Mesendoderm (in vitro differentiated cells): ENCODE measurements at regions not wholly inside any gene's neighbourhood (a gene's known extent, or its start where the extent isn't known, plus 50 kb on each side); places are given as distances from the start of the nearest gene placed in this dataset.

Experiments
- DNase-seq: peaks from one replicate; pipeline ENCODE4 v3.0.0; 2013
- H2AK5ac ChIP-seq: 2 replicates; pipeline ENCODE4 v1.6.1; 2013; ENCODE audit warnings: low read length, inconsistent platforms
- H2BK120ac ChIP-seq: 2 replicates; pipeline ENCODE4 v1.6.1; 2013; ENCODE audit warnings: low read depth, mild to moderate bottlenecking, low read length, moderate library complexity, mixed read lengths
- H2BK15ac ChIP-seq: replicated peaks from 2 replicates; pipeline ENCODE4 v1.6.1; 2013; ENCODE audit warnings: low read depth, mild to moderate bottlenecking, moderate library complexity
- H2BK5ac ChIP-seq: 2 replicates; pipeline ENCODE4 v1.6.1; 2013; ENCODE audit warnings: low read length, inconsistent platforms
- H3K18ac ChIP-seq: 2 replicates; pipeline ENCODE4 v1.6.1; 2013; ENCODE audit warnings: mild to moderate bottlenecking, low read length, mixed read lengths
- H3K23ac ChIP-seq: one replicate; pipeline ENCODE4 v1.6.1; 2013; ENCODE audit warnings: low read length
- H3K27ac ChIP-seq: 2 replicates; pipeline ENCODE4 v1.5.1; 2013; ENCODE audit warnings: low read depth, mild to moderate bottlenecking, inconsistent platforms, low read length, moderate library complexity
- H3K27me3 ChIP-seq: 2 replicates; pipeline ENCODE4 v1.6.1; 2013; ENCODE audit warnings: low read length, control low read depth, mild to moderate bottlenecking, inconsistent platforms; ENCODE audit not compliant: insufficient read depth, poor library complexity
- H3K36me3 ChIP-seq: 2 replicates; pipeline ENCODE4 v1.6.1; 2013; ENCODE audit warnings: low read length, inconsistent platforms; ENCODE audit not compliant: control insufficient read depth, insufficient read depth
- H3K4ac ChIP-seq: one replicate; pipeline ENCODE4 v1.6.1; 2013; ENCODE audit warnings: low read depth, mild to moderate bottlenecking, low read length, moderate library complexity
- H3K4me1 ChIP-seq: 2 replicates; pipeline ENCODE4 v1.6.1; 2013; ENCODE audit warnings: low read depth, low read length, inconsistent platforms; ENCODE audit not compliant: control insufficient read depth
- H3K4me2 ChIP-seq: 2 replicates; pipeline ENCODE4 v1.6.1; 2013; ENCODE audit warnings: low read length
- H3K4me3 ChIP-seq: 2 replicates; pipeline ENCODE4 v1.5.1; 2013; ENCODE audit warnings: mild to moderate bottlenecking, low read length
- H3K56ac ChIP-seq: one replicate; pipeline ENCODE4 v1.6.1; 2013; ENCODE audit warnings: low read length
- H3K79me1 ChIP-seq: 2 replicates; pipeline ENCODE4 v1.6.1; 2013; ENCODE audit warnings: low read length, inconsistent platforms
- H3K79me2 ChIP-seq: 2 replicates; pipeline ENCODE4 v1.6.1; 2013; ENCODE audit warnings: mild to moderate bottlenecking, low read length; ENCODE audit not compliant: control insufficient read depth, insufficient read depth
- H3K9ac ChIP-seq: 2 replicates; pipeline ENCODE4 v1.6.1; 2013; ENCODE audit warnings: low read length, inconsistent platforms
- H4K5ac ChIP-seq: one replicate; pipeline ENCODE4 v1.6.1; 2013; ENCODE audit warnings: low read length
- H4K8ac ChIP-seq: one replicate; pipeline ENCODE4 v1.6.1; 2013; ENCODE audit warnings: low read depth, mild to moderate bottlenecking, control low read depth, low read length, moderate library complexity
- WGBS: extraction: QIAGEN DNeasy Blood & Tissue Kit; methylation state at CpG from one replicate; pipeline ENCODE4 v1.1.7; 2013; ENCODE audit warnings: low lambda C conversion rate, missing lambda C conversion rate; ENCODE audit not compliant: insufficient coverage; ENCODE audit errors: extremely low coverage; 5-methylcytosine and 5-hydroxymethylcytosine counted together

DNA sequence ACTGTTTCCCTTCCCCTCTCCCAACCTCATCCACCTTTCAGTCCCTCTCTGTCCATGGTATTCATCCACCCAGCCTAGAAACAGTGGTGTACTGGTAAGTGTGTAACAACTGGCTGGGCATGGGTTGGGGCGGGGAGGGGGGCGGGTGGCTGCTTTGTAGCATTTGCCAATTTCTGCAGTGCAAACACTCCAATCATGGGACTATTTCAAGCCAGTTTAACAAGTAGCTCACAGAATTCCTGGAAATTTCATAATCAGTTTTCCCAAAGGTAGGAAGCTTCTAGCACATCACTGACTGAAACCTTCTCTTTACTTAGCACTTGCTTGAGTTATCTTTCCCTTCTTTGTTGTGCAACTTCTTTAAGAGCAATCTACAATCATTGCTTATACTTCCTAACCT, 100.8 kb upstream of the WASF3 start:
- Histone ChIP-seq H3K36me3 (no peaks in the 10 kb centered on the region), H3K4me3 (no peak overlapping the region), H3K27ac (no peak overlapping the region), H3K56ac (no peak overlapping the region), H3K4me2 (no peak overlapping the region), H2BK15ac (no peak overlapping the region), H3K4ac (no peak overlapping the region), H4K5ac (no peak overlapping the region), H3K23ac (no peak overlapping the region), H3K79me2 (no peaks in the 10 kb centered on the region), H2AK5ac (no peak overlapping the region), H4K8ac (no peak overlapping the region), H2BK5ac (no peak overlapping the region), H3K79me1 (no peaks in the 10 kb centered on the region), H3K18ac (no peak overlapping the region), H2BK120ac (no peak overlapping the region), H3K9ac (no peak overlapping the region), H3K27me3 (no peaks in the 10 kb centered on the region), H3K4me1 (no peaks in the 10 kb centered on the region)
- no CpG with 5 or more reads among the region's 2 CpGs for WGBS
- DNase-seq, result no peak

DNA sequence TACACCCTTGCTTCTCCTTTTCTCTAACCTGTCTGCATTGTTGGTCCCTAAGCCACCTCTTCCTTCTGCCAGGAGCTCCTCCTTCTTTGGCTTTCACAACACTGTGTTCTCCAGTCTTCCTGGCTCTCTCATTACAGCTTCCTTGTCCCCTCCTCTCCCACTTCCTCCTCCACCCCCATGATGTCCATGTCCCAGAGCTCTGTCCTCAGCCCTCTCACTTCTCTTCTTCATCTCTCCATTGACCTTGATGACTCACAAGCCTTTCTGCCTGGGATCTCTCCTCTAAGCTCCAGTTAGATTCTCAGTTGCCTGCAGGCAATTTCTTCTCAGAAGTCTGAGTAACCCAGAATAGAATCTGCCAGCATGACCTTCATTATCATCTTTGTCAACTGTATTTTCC, 100.3 kb upstream of the WASF3 start:
- Histone ChIP-seq H3K4ac (no peak overlapping the region), H3K56ac (no peak overlapping the region), H4K8ac (no peak overlapping the region), H2BK15ac (no peak overlapping the region), H3K79me1 (no peaks in the 10 kb centered on the region), H3K23ac (no peak overlapping the region), H3K27ac (no peak overlapping the region), H4K5ac (no peak overlapping the region), H2BK120ac (no peak overlapping the region), H3K9ac (no peak overlapping the region), H3K4me1 (no peaks in the 10 kb centered on the region), H3K18ac (no peak overlapping the region), H3K27me3 (no peaks in the 10 kb centered on the region), H3K36me3 (no peaks in the 10 kb centered on the region), H3K4me3 (no peak overlapping the region), H3K79me2 (no peaks in the 10 kb centered on the region), H2BK5ac (no peak overlapping the region), H2AK5ac (no peak overlapping the region), H3K4me2 (no peak overlapping the region)
- no peak for DNase-seq

GRCh38 chr13:26458196-26458749, 99.2 kb upstream of the WASF3 start:
- no peak overlapping the region for H3K18ac ChIP-seq
- H3K4me1 ChIP-seq, result no peaks in the 10 kb centered on the region
- H2AK5ac ChIP-seq, result no peak overlapping the region
- H3K79me2 ChIP-seq, result no peaks in the 10 kb centered on the region
- H3K27me3 ChIP-seq, result no peaks in the 10 kb centered on the region
- no peak overlapping the region for H3K9ac ChIP-seq
- no peak for DNase-seq
- H3K23ac ChIP-seq, result no peak overlapping the region
- no peaks in the 10 kb centered on the region for H3K36me3 ChIP-seq
- no peak overlapping the region for H2BK120ac ChIP-seq
- WGBS, result no CpG with 5 or more reads among the region's 10 CpGs
- H4K8ac ChIP-seq, result no peak overlapping the region
- H3K27ac ChIP-seq, result no peak overlapping the region
- no peak overlapping the region for H2BK5ac ChIP-seq
- H2BK15ac ChIP-seq, result no peak overlapping the region
- no peak overlapping the region for H3K56ac ChIP-seq
- H3K4me2 ChIP-seq, result no peak overlapping the region
- H4K5ac ChIP-seq, result no peak overlapping the region
- no peaks in the 10 kb centered on the region for H3K79me1 ChIP-seq
- no peak overlapping the region for H3K4me3 ChIP-seq
- H3K4ac ChIP-seq, result no peak overlapping the region

GRCh38 chr13:26459276-26460131, 98.0 kb upstream of the WASF3 start:
- Histone ChIP-seq H4K8ac (no peak overlapping the region), H3K4me3 (no peak overlapping the region), H2AK5ac (no peak overlapping the region), H3K23ac (no peak overlapping the region), H3K36me3 (no peaks in the 10 kb centered on the region), H3K79me2 (no peaks in the 10 kb centered on the region), H3K79me1 (no peaks in the 10 kb centered on the region), H3K27me3 (no peaks in the 10 kb centered on the region), H3K18ac (no peak overlapping the region), H3K9ac (no peak overlapping the region), H3K27ac (no peak overlapping the region), H4K5ac (no peak overlapping the region), H2BK5ac (no peak overlapping the region), H3K4me2 (no peak overlapping the region), H3K4me1 (no peaks in the 10 kb centered on the region), H2BK120ac (no peak overlapping the region), H2BK15ac (no peak overlapping the region), H3K56ac (no peak overlapping the region), H3K4ac (no peak overlapping the region)
- DNase-seq, result no peak
- no CpG with 5 or more reads among the region's 9 CpGs for WGBS

DNA sequence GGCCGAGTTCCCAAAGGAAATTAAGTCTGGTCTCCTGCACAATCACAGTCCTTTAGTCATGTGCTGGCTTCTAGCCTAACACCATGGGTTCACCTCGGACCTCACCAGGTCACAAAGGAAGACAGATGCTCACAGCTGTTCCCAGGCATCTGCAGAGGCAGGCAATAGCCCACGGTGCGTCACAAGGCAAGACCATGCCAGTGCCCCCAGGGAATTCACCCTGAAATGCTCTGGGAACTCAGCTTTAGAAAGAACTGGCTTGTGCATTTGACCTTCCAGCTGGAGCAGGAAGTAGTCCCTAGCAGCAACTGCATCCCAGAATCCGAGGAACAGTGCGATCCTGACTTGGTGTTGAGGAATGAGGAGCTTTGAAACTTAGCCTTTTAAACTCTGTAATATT, 96.8 kb upstream of the WASF3 start:
- Histone ChIP-seq H3K9ac (no peak overlapping the region), H3K36me3 (no peaks in the 10 kb centered on the region), H3K79me1 (no peaks in the 10 kb centered on the region), H3K4me1 (no peaks in the 10 kb centered on the region), H3K18ac (no peak overlapping the region), H3K79me2 (no peaks in the 10 kb centered on the region), H3K27me3 (no peaks in the 10 kb centered on the region), H3K4me3 (no peak overlapping the region), H2BK15ac (no peak overlapping the region), H3K4ac (no peak overlapping the region), H4K5ac (no peak overlapping the region), H3K56ac (no peak overlapping the region), H2AK5ac (no peak overlapping the region), H3K4me2 (no peak overlapping the region), H4K8ac (no peak overlapping the region), H2BK5ac (no peak overlapping the region), H3K23ac (no peak overlapping the region), H2BK120ac (no peak overlapping the region), H3K27ac (no peak overlapping the region)
- DNase-seq, result no peak
- no CpG with 5 or more reads among the region's 6 CpGs for WGBS

DNA sequence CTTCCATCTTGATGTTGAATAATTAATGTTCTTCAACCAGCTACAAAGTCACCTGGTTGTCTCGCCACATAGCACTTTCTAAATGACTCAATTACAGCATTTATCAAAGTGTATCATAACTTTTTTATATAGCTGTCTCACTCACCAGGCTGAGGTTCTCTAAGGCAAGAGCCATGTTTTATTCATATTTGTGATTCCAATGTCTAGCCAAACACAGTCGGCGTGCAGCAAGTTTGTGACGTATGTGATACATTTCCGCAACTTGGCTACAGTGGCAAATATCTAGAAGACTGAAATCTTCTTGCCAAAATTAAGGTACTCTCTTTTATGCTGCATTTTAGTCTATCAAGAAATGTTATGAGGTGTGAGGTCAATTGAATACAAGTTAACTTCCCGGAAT, 94.2 kb upstream of the WASF3 start:
- DNase-seq, result no peak
- no peaks in the 10 kb centered on the region for H3K36me3 ChIP-seq
- no peak overlapping the region for H2BK5ac ChIP-seq
- no peak overlapping the region for H2BK120ac ChIP-seq
- no peak overlapping the region for H2BK15ac ChIP-seq
- no peak overlapping the region for H4K8ac ChIP-seq
- no peak overlapping the region for H2AK5ac ChIP-seq
- H4K5ac ChIP-seq, result no peak overlapping the region
- H3K27ac ChIP-seq, result no peak overlapping the region
- no peak overlapping the region for H3K18ac ChIP-seq
- H3K79me1 ChIP-seq, result no peaks in the 10 kb centered on the region
- H3K79me2 ChIP-seq, result no peaks in the 10 kb centered on the region
- WGBS, result no CpG with 5 or more reads among the region's 6 CpGs
- no peak overlapping the region for H3K9ac ChIP-seq
- no peaks in the 10 kb centered on the region for H3K27me3 ChIP-seq
- H3K4me3 ChIP-seq, result no peak overlapping the region
- H3K23ac ChIP-seq, result no peak overlapping the region
- no peak overlapping the region for H3K56ac ChIP-seq
- no peaks in the 10 kb centered on the region for H3K4me1 ChIP-seq
- no peak overlapping the region for H3K4me2 ChIP-seq
- H3K4ac ChIP-seq, result no peak overlapping the region
